ENCODE measurements at regions not wholly inside any gene's neighbourhood (a gene's known extent, or its start where the extent isn't known, plus 50 kb on each side); places are given as distances from the start of the nearest gene placed in this dataset.
"Not testable (repeated sequence)": the region's sequence is repeated elsewhere in the genome, so short reads cannot be mapped to it uniquely, and the experiment has no call there.

DNA sequence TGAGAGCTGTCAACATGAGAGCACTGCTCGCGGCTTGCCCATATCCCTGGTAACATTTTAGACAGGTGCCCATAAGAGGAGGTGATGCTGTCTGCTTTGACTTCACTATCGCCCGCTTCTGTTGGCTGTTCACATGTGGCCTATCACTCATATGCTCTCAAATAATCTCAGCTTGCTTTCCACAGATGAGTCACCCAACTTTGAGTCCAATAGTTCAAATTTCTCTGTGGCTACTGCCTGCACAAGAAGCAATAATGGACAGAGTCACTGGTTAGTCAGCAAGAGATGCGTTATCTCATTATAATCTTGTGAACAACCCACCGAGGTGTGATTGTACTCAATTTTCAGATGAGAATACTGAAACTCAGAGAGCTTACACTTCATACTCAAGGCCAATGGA is 1714.1 kb downstream of the LRRC4C start:
- H3K27ac ChIP-seq, result no peak overlapping the region
- no peak for TF ChIP-seq ZFX (IDR thresholded peaks at IDR 0.05; ENCODE audit: borderline replicate concordance)
- TF ChIP-seq, protein P1, sequence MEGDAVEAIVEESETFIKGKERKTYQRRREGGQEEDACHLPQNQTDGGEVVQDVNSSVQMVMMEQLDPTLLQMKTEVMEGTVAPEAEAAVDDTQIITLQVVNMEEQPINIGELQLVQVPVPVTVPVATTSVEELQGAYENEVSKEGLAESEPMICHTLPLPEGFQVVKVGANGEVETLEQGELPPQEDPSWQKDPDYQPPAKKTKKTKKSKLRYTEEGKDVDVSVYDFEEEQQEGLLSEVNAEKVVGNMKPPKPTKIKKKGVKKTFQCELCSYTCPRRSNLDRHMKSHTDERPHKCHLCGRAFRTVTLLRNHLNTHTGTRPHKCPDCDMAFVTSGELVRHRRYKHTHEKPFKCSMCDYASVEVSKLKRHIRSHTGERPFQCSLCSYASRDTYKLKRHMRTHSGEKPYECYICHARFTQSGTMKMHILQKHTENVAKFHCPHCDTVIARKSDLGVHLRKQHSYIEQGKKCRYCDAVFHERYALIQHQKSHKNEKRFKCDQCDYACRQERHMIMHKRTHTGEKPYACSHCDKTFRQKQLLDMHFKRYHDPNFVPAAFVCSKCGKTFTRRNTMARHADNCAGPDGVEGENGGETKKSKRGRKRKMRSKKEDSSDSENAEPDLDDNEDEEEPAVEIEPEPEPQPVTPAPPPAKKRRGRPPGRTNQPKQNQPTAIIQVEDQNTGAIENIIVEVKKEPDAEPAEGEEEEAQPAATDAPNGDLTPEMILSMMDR (IDR thresholded peaks at IDR 0.05), result no peak

DNA sequence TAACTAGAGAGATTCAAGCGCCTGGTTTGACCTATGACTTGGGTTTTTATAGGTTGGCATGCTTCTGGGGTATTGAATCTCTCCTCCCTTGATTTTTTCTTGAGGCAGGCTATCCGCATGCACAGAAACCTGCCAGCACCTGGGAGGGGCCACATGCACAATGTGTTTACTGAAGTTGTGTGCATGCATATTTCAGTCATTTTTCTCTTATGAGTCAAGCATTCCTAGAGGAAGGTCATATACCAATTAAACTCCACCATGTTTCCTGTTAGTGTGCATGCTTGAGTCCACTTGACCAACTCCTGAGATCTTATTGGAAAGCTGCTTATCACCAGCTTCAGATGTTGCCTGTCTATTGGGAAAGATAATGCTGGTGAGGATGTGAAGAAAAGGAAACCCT is 1718.4 kb downstream of the LRRC4C start:
- TF ChIP-seq ZFX (IDR thresholded peaks at IDR 0.05; ENCODE audit: borderline replicate concordance), result no peak
- TF ChIP-seq, protein P1 (IDR thresholded peaks at IDR 0.05), result no peak
- H3K27ac ChIP-seq, result no peak overlapping the region

DNA sequence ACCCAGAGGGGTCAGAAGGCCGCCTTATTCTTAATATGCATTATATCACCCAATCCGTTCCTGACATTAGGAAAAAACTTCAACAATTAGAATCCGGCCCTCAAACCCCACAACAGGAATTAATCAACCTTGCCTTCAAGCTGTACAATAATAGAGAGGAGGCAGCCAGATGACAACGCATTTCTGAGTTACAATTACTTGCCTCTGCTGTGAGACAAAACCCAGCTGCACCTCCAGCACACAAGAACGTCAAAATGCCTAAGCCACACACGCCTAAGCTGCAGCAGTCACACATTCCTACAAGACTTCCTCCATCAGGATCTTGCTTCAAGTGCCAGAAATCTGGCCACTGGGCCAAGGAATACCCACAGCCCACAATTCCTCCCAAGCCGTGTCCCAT is 1723.1 kb downstream of the LRRC4C start:
- H3K27ac ChIP-seq, result not testable (repeated sequence)

DNA sequence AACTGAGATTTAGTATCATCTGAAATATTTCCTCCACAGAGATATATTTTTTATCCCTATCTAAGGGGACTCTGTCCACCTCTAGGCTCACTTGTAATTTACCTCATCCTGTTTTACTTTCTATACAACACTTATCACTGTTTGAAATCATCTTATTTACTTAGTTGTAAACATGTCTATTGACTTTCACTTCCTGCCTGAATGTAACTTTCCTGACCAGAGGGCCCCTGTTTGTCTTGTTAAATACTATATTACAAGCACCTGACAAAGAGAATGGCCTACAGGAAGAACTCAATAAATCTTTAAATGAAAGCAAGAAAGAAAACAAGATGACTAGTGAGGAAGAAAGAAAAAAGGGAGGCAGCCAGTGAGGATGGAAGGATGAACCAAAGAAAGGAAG is 1727.5 kb downstream of the LRRC4C start:
- H3K27ac ChIP-seq, result peak overlapping the region; percentile 54
- TF ChIP-seq, protein P1 (IDR thresholded peaks at IDR 0.05), result no peak
- TF ChIP-seq ZFX (IDR thresholded peaks at IDR 0.05; ENCODE audit: borderline replicate concordance), result no peak

DNA sequence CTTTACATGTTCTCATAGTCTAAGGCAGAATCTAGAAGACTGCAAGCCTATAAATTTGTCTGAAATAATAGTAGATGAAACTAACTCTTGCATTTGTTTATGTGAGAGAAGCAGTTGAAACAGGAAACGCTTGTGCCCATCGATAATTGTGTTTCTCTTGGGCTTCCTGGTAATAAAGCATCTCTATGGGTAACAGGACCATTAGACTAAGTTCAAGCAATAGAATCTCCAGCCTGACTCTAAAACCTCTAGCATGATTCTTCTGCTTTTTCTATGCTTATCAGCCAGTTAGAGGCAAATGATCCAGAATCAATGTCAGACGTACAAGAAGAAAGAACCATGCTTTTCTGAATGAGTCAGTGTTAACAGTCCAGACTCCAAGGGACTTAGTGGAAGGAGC is 1734.4 kb downstream of the LRRC4C start:
- H3K27ac ChIP-seq, result no peak overlapping the region
- TF ChIP-seq, protein P1 (IDR thresholded peaks at IDR 0.05), result no peak
- no peak for TF ChIP-seq ZFX (IDR thresholded peaks at IDR 0.05; ENCODE audit: borderline replicate concordance)

DNA sequence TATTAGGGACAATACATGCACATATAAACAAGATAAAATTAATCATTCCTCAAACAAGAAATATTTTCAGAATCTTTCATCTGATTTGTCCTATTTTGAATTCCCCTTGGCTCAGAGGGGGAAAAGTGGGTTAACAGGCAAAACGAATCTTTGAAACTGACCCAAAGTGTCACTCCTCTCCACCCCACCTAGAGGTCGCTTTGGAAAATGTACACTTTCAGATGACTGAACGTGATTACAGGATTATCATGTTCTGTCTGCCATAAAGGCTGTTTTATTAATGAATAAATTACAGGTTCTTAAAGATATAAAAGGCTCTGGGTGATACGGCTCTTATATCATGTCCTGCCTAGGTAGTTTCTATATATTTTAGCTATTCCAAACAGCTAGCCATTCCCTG is 1735.0 kb downstream of the LRRC4C start:
- no peak overlapping the region for H3K27ac ChIP-seq
- TF ChIP-seq ZFX (IDR thresholded peaks at IDR 0.05; ENCODE audit: borderline replicate concordance), result no peak
- TF ChIP-seq, protein P1 (IDR thresholded peaks at IDR 0.05), result peak; percentile 61

DNA sequence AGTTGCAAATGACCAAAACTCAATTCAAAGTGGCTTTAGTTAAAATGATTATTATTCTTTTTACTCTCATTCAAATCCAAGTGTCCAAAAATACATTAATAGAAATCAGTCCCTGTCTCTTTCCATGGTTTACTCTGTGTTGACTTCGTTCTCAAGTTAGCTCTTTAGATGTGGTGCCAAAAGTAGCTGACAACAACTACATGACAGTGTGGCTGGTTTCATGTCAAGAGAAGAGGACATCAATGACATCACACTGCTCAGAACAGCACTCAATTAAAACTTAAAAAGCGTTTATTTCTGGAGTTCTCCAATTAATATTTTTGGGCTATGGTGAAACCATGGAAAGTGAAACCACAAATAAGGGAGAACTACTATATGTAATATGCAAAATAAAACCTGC is 1746.9 kb downstream of the LRRC4C start:
- no peak overlapping the region for H3K27ac ChIP-seq
- TF ChIP-seq, protein P1 (IDR thresholded peaks at IDR 0.05), result no peak
- no peak for TF ChIP-seq ZFX (IDR thresholded peaks at IDR 0.05; ENCODE audit: borderline replicate concordance)

DNA sequence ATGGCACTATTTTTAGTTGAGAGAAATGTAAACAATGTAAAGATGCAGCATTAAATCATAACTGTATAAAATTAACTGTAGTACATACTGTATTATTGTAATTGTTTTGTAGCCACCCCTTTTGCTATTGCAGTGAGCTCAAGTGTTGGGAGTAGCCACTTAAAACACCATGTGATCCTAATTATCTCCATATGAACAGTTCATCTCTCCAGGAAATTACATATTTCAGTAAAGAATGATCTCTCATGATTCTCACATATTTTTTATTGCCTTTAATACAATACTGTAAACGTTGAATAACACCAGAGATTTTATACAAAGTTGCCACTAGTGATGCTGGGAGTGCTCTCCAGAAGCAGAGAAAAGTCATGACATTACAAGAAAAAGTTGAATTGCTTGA is 1768.6 kb downstream of the LRRC4C start:
- no peak overlapping the region for H3K27ac ChIP-seq
- TF ChIP-seq ZFX (IDR thresholded peaks at IDR 0.05; ENCODE audit: borderline replicate concordance), result no peak
- TF ChIP-seq, protein P1 (IDR thresholded peaks at IDR 0.05), result no peak

Measured in 22Rv1 (cell line).